ENCODE measurements at regions not wholly inside any gene's neighbourhood (a gene's known extent, or its start where the extent isn't known, plus 50 kb on each side); places are given as distances from the start of the nearest gene placed in this dataset.

DNA sequence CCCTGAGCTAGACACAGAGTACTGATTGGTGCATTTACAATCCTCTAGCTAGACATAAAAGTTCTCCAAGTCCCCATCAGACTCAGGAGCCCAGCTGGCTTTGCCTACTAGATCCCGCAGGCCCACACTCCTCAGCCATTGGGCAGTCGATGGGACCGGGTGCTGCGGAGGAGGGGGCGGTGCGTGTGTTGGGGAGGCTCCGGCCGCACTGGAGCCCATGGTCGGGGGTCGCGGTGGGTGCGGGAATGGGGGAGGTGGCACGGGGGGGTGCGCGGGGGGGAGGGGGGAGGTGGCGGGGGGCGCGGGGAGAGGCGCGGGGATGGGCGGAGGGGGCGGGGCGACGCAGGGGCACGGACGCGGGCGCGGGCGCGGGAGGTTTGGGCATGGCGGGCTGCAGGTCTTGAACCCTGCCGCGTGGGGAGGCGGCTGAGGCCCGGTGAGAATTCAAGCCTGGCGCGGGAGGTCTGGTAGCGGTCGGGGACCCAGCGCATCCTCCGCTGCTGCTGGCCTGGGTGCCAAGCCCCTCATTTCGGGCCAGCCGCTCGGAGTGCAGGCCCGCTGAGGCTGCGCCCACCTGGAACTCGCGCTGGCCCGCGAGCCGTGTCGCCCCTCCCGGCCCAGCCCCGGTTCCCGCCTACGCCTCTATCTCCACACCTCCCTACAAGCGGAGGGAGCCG is 674.1 kb downstream of the SLITRK5 start:
- no peak for TF ChIP-seq EP300 (IDR thresholded peaks at IDR 0.05; ENCODE audit: low read depth)
- TF ChIP-seq, protein P1, sequence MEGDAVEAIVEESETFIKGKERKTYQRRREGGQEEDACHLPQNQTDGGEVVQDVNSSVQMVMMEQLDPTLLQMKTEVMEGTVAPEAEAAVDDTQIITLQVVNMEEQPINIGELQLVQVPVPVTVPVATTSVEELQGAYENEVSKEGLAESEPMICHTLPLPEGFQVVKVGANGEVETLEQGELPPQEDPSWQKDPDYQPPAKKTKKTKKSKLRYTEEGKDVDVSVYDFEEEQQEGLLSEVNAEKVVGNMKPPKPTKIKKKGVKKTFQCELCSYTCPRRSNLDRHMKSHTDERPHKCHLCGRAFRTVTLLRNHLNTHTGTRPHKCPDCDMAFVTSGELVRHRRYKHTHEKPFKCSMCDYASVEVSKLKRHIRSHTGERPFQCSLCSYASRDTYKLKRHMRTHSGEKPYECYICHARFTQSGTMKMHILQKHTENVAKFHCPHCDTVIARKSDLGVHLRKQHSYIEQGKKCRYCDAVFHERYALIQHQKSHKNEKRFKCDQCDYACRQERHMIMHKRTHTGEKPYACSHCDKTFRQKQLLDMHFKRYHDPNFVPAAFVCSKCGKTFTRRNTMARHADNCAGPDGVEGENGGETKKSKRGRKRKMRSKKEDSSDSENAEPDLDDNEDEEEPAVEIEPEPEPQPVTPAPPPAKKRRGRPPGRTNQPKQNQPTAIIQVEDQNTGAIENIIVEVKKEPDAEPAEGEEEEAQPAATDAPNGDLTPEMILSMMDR (IDR thresholded peaks at IDR 0.05), result no peak
